ENCODE measurements at regions not wholly inside any gene's neighbourhood (a gene's known extent, or its start where the extent isn't known, plus 50 kb on each side); places are given as distances from the start of the nearest gene placed in this dataset.
A peak's percentile ranks its signal among the peaks of the same experiment; 100 is the strongest.

- Mint-ChIP-seq H3K4me1 (peaks cover 5 to 7% (median 6%) of the 10 kb centered on the region in 3 donors), H3K9me3 (no peaks in the 10 kb centered on the region), H3K4me3 (peak overlapping the region in 1 of 4 donors; percentile 17), H3K27ac (no peak overlapping the region), H3K27me3 (no peaks in the 10 kb centered on the region), H3K36me3 (no peaks in the 10 kb centered on the region)
Measured at GRCh38 chr1:19591482-19592091, 52.5 kb upstream of the NBL1 start.

GRCh38 chr1:19585507-19585906 is 58.6 kb upstream of the NBL1 start:
- Mint-ChIP-seq H3K36me3 (peaks cover 1% of the 10 kb centered on the region), H3K4me1 (peaks cover 2 to 8% (median 6%) of the 10 kb centered on the region in 3 donors), H3K27ac (no peak overlapping the region), H3K4me3 (no peak overlapping the region), H3K9me3 (no peaks in the 10 kb centered on the region), H3K27me3 (no peaks in the 10 kb centered on the region)

- H3K36me3 Mint-ChIP-seq: peaks cover 2% of the 10 kb centered on the region
- no peaks in the 10 kb centered on the region for H3K9me3 Mint-ChIP-seq
- H3K4me1 Mint-ChIP-seq: peaks cover 2 to 8% (median 6%) of the 10 kb centered on the region in 3 donors
- no peak overlapping the region for H3K27ac Mint-ChIP-seq
- no peak overlapping the region for H3K4me3 Mint-ChIP-seq
- H3K27me3 Mint-ChIP-seq: no peaks in the 10 kb centered on the region
Measured at GRCh38 chr1:19582318-19582717, 61.8 kb upstream of the NBL1 start.

- Mint-ChIP-seq H3K27ac (peak overlapping the region in 1 of 3 donors; percentile 67), H3K4me1 (peaks cover 2 to 8% (median 6%) of the 10 kb centered on the region in 3 donors), H3K4me3 (no peak overlapping the region), H3K36me3 (peaks cover 2% of the 10 kb centered on the region), H3K27me3 (no peaks in the 10 kb centered on the region), H3K9me3 (no peaks in the 10 kb centered on the region)
Measured at GRCh38 chr1:19581381-19581780, 62.7 kb upstream of the NBL1 start.

GRCh38 chr1:19577561-19577960 is 66.5 kb upstream of the NBL1 start:
- Mint-ChIP-seq H3K36me3 (peaks cover 2% of the 10 kb centered on the region), H3K4me3 (no peak overlapping the region), H3K27ac (no peak overlapping the region), H3K4me1 (peaks cover 2 to 7% (median 6%) of the 10 kb centered on the region in 3 donors), H3K27me3 (peaks cover 10% of the 10 kb centered on the region), H3K9me3 (peaks cover 0 to 3% (median 0%) of the 10 kb centered on the region in 3 donors)

GRCh38 chr1:19577036-19577435 is 67.1 kb upstream of the NBL1 start:
- peaks cover 0 to 2% (median 2%) of the 10 kb centered on the region in 3 donors for H3K4me1 Mint-ChIP-seq
- peaks cover 10% of the 10 kb centered on the region for H3K27me3 Mint-ChIP-seq
- no peak overlapping the region for H3K4me3 Mint-ChIP-seq
- H3K9me3 Mint-ChIP-seq: peaks cover 0 to 4% (median 0%) of the 10 kb centered on the region in 3 donors
- H3K36me3 Mint-ChIP-seq: peaks cover 2% of the 10 kb centered on the region
- H3K27ac Mint-ChIP-seq: no peak overlapping the region

GRCh38 chr1:19569786-19570185 is 74.3 kb upstream of the NBL1 start:
- Mint-ChIP-seq H3K4me1 (no peaks in the 10 kb centered on the region), H3K4me3 (no peak overlapping the region), H3K9me3 (peaks cover 0 to 5% (median 4%) of the 10 kb centered on the region in 3 donors), H3K36me3 (peaks cover 4% of the 10 kb centered on the region), H3K27me3 (peaks cover 6% of the 10 kb centered on the region), H3K27ac (no peak overlapping the region)

GRCh38 chr1:19567041-19567440 is 77.1 kb upstream of the NBL1 start:
- Mint-ChIP-seq H3K36me3 (peaks cover 4% of the 10 kb centered on the region), H3K9me3 (peaks cover 0 to 5% (median 0%) of the 10 kb centered on the region in 3 donors), H3K27ac (peak overlapping the region in 1 of 3 donors; percentile 82), H3K4me1 (no peaks in the 10 kb centered on the region), H3K4me3 (no peak overlapping the region), H3K27me3 (peaks cover 3% of the 10 kb centered on the region)

GRCh38 chr1:19564366-19564765 is 79.0 kb upstream of the CAPZB start:
- no peaks in the 10 kb centered on the region for H3K4me1 Mint-ChIP-seq
- H3K9me3 Mint-ChIP-seq: no peaks in the 10 kb centered on the region
- H3K36me3 Mint-ChIP-seq: peaks cover 2% of the 10 kb centered on the region
- H3K27ac Mint-ChIP-seq: peak overlapping the region in 1 of 3 donors; percentile 89
- H3K27me3 Mint-ChIP-seq: peaks cover 3% of the 10 kb centered on the region
- no peak overlapping the region for H3K4me3 Mint-ChIP-seq

- H3K9me3 Mint-ChIP-seq: no peaks in the 10 kb centered on the region
- H3K4me1 Mint-ChIP-seq: peaks cover 0 to 2% (median 0%) of the 10 kb centered on the region in 3 donors
- no peak overlapping the region for H3K27ac Mint-ChIP-seq
- H3K36me3 Mint-ChIP-seq: peaks cover 2% of the 10 kb centered on the region
- H3K4me3 Mint-ChIP-seq: no peak overlapping the region
- peaks cover 3% of the 10 kb centered on the region for H3K27me3 Mint-ChIP-seq
Measured at GRCh38 chr1:19563324-19564097, 78.2 kb upstream of the CAPZB start.

GRCh38 chr1:19562847-19563246 is 77.5 kb upstream of the CAPZB start:
- H3K4me1 Mint-ChIP-seq: peaks cover 0 to 2% (median 0%) of the 10 kb centered on the region in 3 donors
- no peak overlapping the region for H3K4me3 Mint-ChIP-seq
- H3K27ac Mint-ChIP-seq: no peak overlapping the region
- H3K27me3 Mint-ChIP-seq: peaks cover 5% of the 10 kb centered on the region
- no peaks in the 10 kb centered on the region for H3K36me3 Mint-ChIP-seq
- H3K9me3 Mint-ChIP-seq: no peaks in the 10 kb centered on the region

- no peak overlapping the region for H3K4me3 Mint-ChIP-seq
- H3K27me3 Mint-ChIP-seq: peaks cover 6% of the 10 kb centered on the region
- H3K4me1 Mint-ChIP-seq: peaks cover 0 to 2% (median 0%) of the 10 kb centered on the region in 3 donors
- no peaks in the 10 kb centered on the region for H3K36me3 Mint-ChIP-seq
- H3K9me3 Mint-ChIP-seq: no peaks in the 10 kb centered on the region
- H3K27ac Mint-ChIP-seq: no peak overlapping the region
Measured at GRCh38 chr1:19560480-19560879, 75.1 kb upstream of the CAPZB start.

GRCh38 chr1:19559641-19560040 is 74.3 kb upstream of the CAPZB start:
- Mint-ChIP-seq H3K27ac (no peak overlapping the region), H3K4me1 (peaks cover 0 to 2% (median 0%) of the 10 kb centered on the region in 3 donors), H3K9me3 (no peaks in the 10 kb centered on the region), H3K4me3 (no peak overlapping the region), H3K36me3 (no peaks in the 10 kb centered on the region), H3K27me3 (peaks cover 5% of the 10 kb centered on the region)

GRCh38 chr1:19557609-19558051 is 72.3 kb upstream of the CAPZB start:
- Mint-ChIP-seq H3K27me3 (peaks cover 8% of the 10 kb centered on the region), H3K27ac (no peak overlapping the region), H3K36me3 (no peaks in the 10 kb centered on the region), H3K4me1 (peaks cover 0 to 2% (median 0%) of the 10 kb centered on the region in 3 donors), H3K9me3 (peaks cover 0 to 2% (median 1%) of the 10 kb centered on the region in 3 donors), H3K4me3 (no peak overlapping the region)

- peaks cover 0 to 2% (median 0%) of the 10 kb centered on the region in 3 donors for H3K4me1 Mint-ChIP-seq
- peaks cover 6 to 10% (median 7%) of the 10 kb centered on the region in 3 donors for H3K9me3 Mint-ChIP-seq
- peaks cover 9% of the 10 kb centered on the region for H3K27me3 Mint-ChIP-seq
- no peak overlapping the region for H3K4me3 Mint-ChIP-seq
- no peak overlapping the region for H3K27ac Mint-ChIP-seq
- peaks cover 3% of the 10 kb centered on the region for H3K36me3 Mint-ChIP-seq
Measured at GRCh38 chr1:19554090-19554489, 68.8 kb upstream of the CAPZB start.
